Mononuclear cell (primary cell): ENCODE measurements at regions not wholly inside any gene's neighbourhood (a gene's known extent, or its start where the extent isn't known, plus 50 kb on each side); places are given as distances from the start of the nearest gene placed in this dataset.

Experiments
- H3K27me3 ChIP-seq: 2 replicates; pipeline ENCODE4 v1.6.0; 2011; ENCODE audit warnings: low read length, control low read depth; ENCODE audit not compliant: insufficient read depth
- H3K4me1 ChIP-seq: 2 replicates; pipeline ENCODE4 v1.5.1; 2011; ENCODE audit warnings: mild to moderate bottlenecking, low read length, control low read depth; ENCODE audit not compliant: insufficient read depth
- H3K4me3 ChIP-seq: 2 replicates; pipeline ENCODE4 v1.5.1; 2011; ENCODE audit warnings: mild to moderate bottlenecking, low read length, moderate library complexity
- H3K9me3 ChIP-seq: 2 replicates; pipeline ENCODE4 v1.5.1; 2011; ENCODE audit warnings: low read depth, mild to moderate bottlenecking, control low read depth, low read length

GRCh38 chr5:159827861-159828260 is 88.4 kb upstream of the ADRA1B start:
- no peaks in the 10 kb centered on the region for H3K27me3 ChIP-seq
- H3K4me1 ChIP-seq, result no peaks in the 10 kb centered on the region
- no peak overlapping the region for H3K4me3 ChIP-seq
- no peaks in the 10 kb centered on the region for H3K9me3 ChIP-seq

GRCh38 chr5:159832073-159832472 is 84.2 kb upstream of the ADRA1B start:
- Histone ChIP-seq H3K4me1 (no peaks in the 10 kb centered on the region), H3K9me3 (no peaks in the 10 kb centered on the region), H3K27me3 (no peaks in the 10 kb centered on the region), H3K4me3 (no peak overlapping the region)

GRCh38 chr5:159833088-159833487 is 83.2 kb upstream of the ADRA1B start:
- Histone ChIP-seq H3K4me3 (no peak overlapping the region), H3K4me1 (no peaks in the 10 kb centered on the region), H3K27me3 (no peaks in the 10 kb centered on the region), H3K9me3 (no peaks in the 10 kb centered on the region)

- no peaks in the 10 kb centered on the region for H3K27me3 ChIP-seq
- no peak overlapping the region for H3K4me3 ChIP-seq
- H3K4me1 ChIP-seq, result no peaks in the 10 kb centered on the region
- H3K9me3 ChIP-seq, result no peaks in the 10 kb centered on the region
Measured at GRCh38 chr5:159833846-159834245, 82.4 kb upstream of the ADRA1B start.

- Histone ChIP-seq H3K27me3 (no peaks in the 10 kb centered on the region), H3K9me3 (no peaks in the 10 kb centered on the region), H3K4me1 (no peaks in the 10 kb centered on the region), H3K4me3 (no peak overlapping the region)
Measured at GRCh38 chr5:159835548-159835947, 80.7 kb upstream of the ADRA1B start.

- H3K9me3 ChIP-seq, result no peaks in the 10 kb centered on the region
- no peak overlapping the region for H3K4me3 ChIP-seq
- no peaks in the 10 kb centered on the region for H3K4me1 ChIP-seq
- H3K27me3 ChIP-seq, result no peaks in the 10 kb centered on the region
Measured at GRCh38 chr5:159836691-159837090, 79.6 kb upstream of the ADRA1B start.

GRCh38 chr5:159837860-159838259 is 78.4 kb upstream of the ADRA1B start:
- H3K9me3 ChIP-seq, result no peaks in the 10 kb centered on the region
- no peak overlapping the region for H3K4me3 ChIP-seq
- H3K27me3 ChIP-seq, result no peaks in the 10 kb centered on the region
- no peaks in the 10 kb centered on the region for H3K4me1 ChIP-seq

GRCh38 chr5:159838551-159839222 is 77.6 kb upstream of the ADRA1B start:
- Histone ChIP-seq H3K9me3 (no peaks in the 10 kb centered on the region), H3K27me3 (no peaks in the 10 kb centered on the region), H3K4me1 (no peaks in the 10 kb centered on the region), H3K4me3 (no peak overlapping the region)

GRCh38 chr5:159844267-159845121 is 71.8 kb upstream of the ADRA1B start:
- Histone ChIP-seq H3K9me3 (no peaks in the 10 kb centered on the region), H3K4me1 (no peaks in the 10 kb centered on the region), H3K27me3 (no peaks in the 10 kb centered on the region), H3K4me3 (no peak overlapping the region)

GRCh38 chr5:159849437-159850083 is 66.7 kb upstream of the ADRA1B start:
- Histone ChIP-seq H3K27me3 (no peaks in the 10 kb centered on the region), H3K9me3 (no peaks in the 10 kb centered on the region), H3K4me1 (no peaks in the 10 kb centered on the region), H3K4me3 (no peak overlapping the region)

- no peaks in the 10 kb centered on the region for H3K9me3 ChIP-seq
- H3K27me3 ChIP-seq, result no peaks in the 10 kb centered on the region
- no peak overlapping the region for H3K4me3 ChIP-seq
- H3K4me1 ChIP-seq, result no peaks in the 10 kb centered on the region
Measured at GRCh38 chr5:159850160-159850559, 66.1 kb upstream of the ADRA1B start.

GRCh38 chr5:159851053-159851452 is 65.2 kb upstream of the ADRA1B start:
- no peak overlapping the region for H3K4me3 ChIP-seq
- no peaks in the 10 kb centered on the region for H3K9me3 ChIP-seq
- H3K4me1 ChIP-seq, result no peaks in the 10 kb centered on the region
- H3K27me3 ChIP-seq, result no peaks in the 10 kb centered on the region

GRCh38 chr5:159854916-159855315 is 61.4 kb upstream of the ADRA1B start:
- Histone ChIP-seq H3K27me3 (no peaks in the 10 kb centered on the region), H3K4me3 (no peak overlapping the region), H3K9me3 (no peaks in the 10 kb centered on the region), H3K4me1 (no peaks in the 10 kb centered on the region)

- H3K4me1 ChIP-seq, result no peaks in the 10 kb centered on the region
- H3K27me3 ChIP-seq, result no peaks in the 10 kb centered on the region
- no peak overlapping the region for H3K4me3 ChIP-seq
- H3K9me3 ChIP-seq, result no peaks in the 10 kb centered on the region
Measured at GRCh38 chr5:159855476-159856191, 60.6 kb upstream of the ADRA1B start.

GRCh38 chr5:159858871-159859270 is 57.4 kb upstream of the ADRA1B start:
- H3K4me1 ChIP-seq, result no peaks in the 10 kb centered on the region
- H3K27me3 ChIP-seq, result no peaks in the 10 kb centered on the region
- H3K4me3 ChIP-seq, result no peak overlapping the region
- H3K9me3 ChIP-seq, result no peaks in the 10 kb centered on the region
